ENCODE measurements at regions not wholly inside any gene's neighbourhood (a gene's known extent, or its start where the extent isn't known, plus 50 kb on each side); places are given as distances from the start of the nearest gene placed in this dataset.

- TF ChIP-seq, protein P1, sequence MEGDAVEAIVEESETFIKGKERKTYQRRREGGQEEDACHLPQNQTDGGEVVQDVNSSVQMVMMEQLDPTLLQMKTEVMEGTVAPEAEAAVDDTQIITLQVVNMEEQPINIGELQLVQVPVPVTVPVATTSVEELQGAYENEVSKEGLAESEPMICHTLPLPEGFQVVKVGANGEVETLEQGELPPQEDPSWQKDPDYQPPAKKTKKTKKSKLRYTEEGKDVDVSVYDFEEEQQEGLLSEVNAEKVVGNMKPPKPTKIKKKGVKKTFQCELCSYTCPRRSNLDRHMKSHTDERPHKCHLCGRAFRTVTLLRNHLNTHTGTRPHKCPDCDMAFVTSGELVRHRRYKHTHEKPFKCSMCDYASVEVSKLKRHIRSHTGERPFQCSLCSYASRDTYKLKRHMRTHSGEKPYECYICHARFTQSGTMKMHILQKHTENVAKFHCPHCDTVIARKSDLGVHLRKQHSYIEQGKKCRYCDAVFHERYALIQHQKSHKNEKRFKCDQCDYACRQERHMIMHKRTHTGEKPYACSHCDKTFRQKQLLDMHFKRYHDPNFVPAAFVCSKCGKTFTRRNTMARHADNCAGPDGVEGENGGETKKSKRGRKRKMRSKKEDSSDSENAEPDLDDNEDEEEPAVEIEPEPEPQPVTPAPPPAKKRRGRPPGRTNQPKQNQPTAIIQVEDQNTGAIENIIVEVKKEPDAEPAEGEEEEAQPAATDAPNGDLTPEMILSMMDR (IDR thresholded peaks at IDR 0.05) = no peak
- TF ChIP-seq POLR2AphosphoS5 (IDR thresholded peaks at IDR 0.05; ENCODE audit: low read depth, low read length) = no peak
Measured at GRCh38 chr3:72223116-72223515, 438.2 kb upstream of the PROK2 start.
